ENCODE measurements at regions not wholly inside any gene's neighbourhood (a gene's known extent, or its start where the extent isn't known, plus 50 kb on each side); places are given as distances from the start of the nearest gene placed in this dataset.

GRCh38 chr2:107306881-107307280, 420.9 kb upstream of the ST6GAL2 start:
- no peak for TF ChIP-seq GABPA (IDR thresholded peaks at IDR 0.05; ENCODE audit: low read depth)
- TF ChIP-seq POLR2AphosphoS5 (IDR thresholded peaks at IDR 0.05; ENCODE audit: low read depth) = no peak
- no peak for TF ChIP-seq CTCF (IDR thresholded peaks at IDR 0.05; ENCODE audit: insufficient read depth, low read length)
- no peak for TF ChIP-seq SPI1 (IDR thresholded peaks at IDR 0.05; ENCODE audit: borderline replicate concordance, low read depth)
- no peak for TF ChIP-seq REST (IDR thresholded peaks at IDR 0.05; ENCODE audit: insufficient replicate concordance, low read depth)
- no peak for DNase-seq (ENCODE audit: low read depth in 1 of 2, low spot score in 1 of 2)
- Histone ChIP-seq H3K27me3 (ENCODE audit: insufficient read depth, poor library complexity, severe bottlenecking) (no peaks in the 10 kb centered on the region), H3K4me3 (replicated peaks; ENCODE audit: insufficient read depth, low read length) (no peak overlapping the region), H3K27ac (replicated peaks) (no peak overlapping the region)

GRCh38 chr2:107308835-107309234, 422.9 kb upstream of the ST6GAL2 start:
- H3K27me3 ChIP-seq (ENCODE audit: insufficient read depth, poor library complexity, severe bottlenecking) = no peaks in the 10 kb centered on the region
- no peak for DNase-seq (ENCODE audit: low read depth in 1 of 2, low spot score in 1 of 2)
- TF ChIP-seq POLR2AphosphoS5 (IDR thresholded peaks at IDR 0.05; ENCODE audit: low read depth) = no peak
- TF ChIP-seq CTCF (IDR thresholded peaks at IDR 0.05; ENCODE audit: insufficient read depth, low read length) = no peak
- no peak for TF ChIP-seq REST (IDR thresholded peaks at IDR 0.05; ENCODE audit: insufficient replicate concordance, low read depth)
- TF ChIP-seq SPI1 (IDR thresholded peaks at IDR 0.05; ENCODE audit: borderline replicate concordance, low read depth) = no peak
- H3K4me3 ChIP-seq (replicated peaks; ENCODE audit: insufficient read depth, low read length) = no peak overlapping the region
- no peak overlapping the region for H3K27ac ChIP-seq (replicated peaks)

GRCh38 chr2:107312240-107312639, 426.3 kb upstream of the ST6GAL2 start:
- no peak overlapping the region for H3K27ac ChIP-seq (replicated peaks)
- TF ChIP-seq POLR2AphosphoS5 (IDR thresholded peaks at IDR 0.05; ENCODE audit: low read depth) (no peak), REST (IDR thresholded peaks at IDR 0.05; ENCODE audit: insufficient replicate concordance, low read depth) (no peak), SPI1 (IDR thresholded peaks at IDR 0.05; ENCODE audit: borderline replicate concordance, low read depth) (no peak), CTCF (IDR thresholded peaks at IDR 0.05; ENCODE audit: insufficient read depth, low read length) (no peak), GABPA (IDR thresholded peaks at IDR 0.05; ENCODE audit: low read depth) (no peak)
- no peak for DNase-seq (ENCODE audit: low read depth in 1 of 2, low spot score in 1 of 2)
- no peak overlapping the region for H3K4me3 ChIP-seq (replicated peaks; ENCODE audit: insufficient read depth, low read length)
- no peaks in the 10 kb centered on the region for H3K27me3 ChIP-seq (ENCODE audit: insufficient read depth, poor library complexity, severe bottlenecking)

Data from HL-60 (cell line).